Mucosa of descending colon (tissue), 3 donors: ENCODE measurements at regions not wholly inside any gene's neighbourhood (a gene's known extent, or its start where the extent isn't known, plus 50 kb on each side); places are given as distances from the start of the nearest gene placed in this dataset.

Source experiments
- ATAC-seq: fragments of 200-7000 bp; cut with Tn5 transposase; one replicate; pipeline ENCODE4 v1.9.1; 2020; ENCODE audit warnings: mild to moderate bottlenecking, moderate library complexity
- DNase-seq, 3 donors: peaks; one replicate each; pipeline ENCODE4 v3.0.0-alpha.2; 2020
- H3K36me3 ChIP-seq: fragments of 200-600 bp; one replicate; pipeline ENCODE4 v1.8.0; 2021; ENCODE audit warnings: low read depth, mild to moderate bottlenecking
- H3K4me1 ChIP-seq: fragments of 200-600 bp; one replicate; pipeline ENCODE4 v1.8.0; 2021; ENCODE audit warnings: low read depth, mild to moderate bottlenecking
- H3K4me3 ChIP-seq: fragments of 200-600 bp; one replicate; pipeline ENCODE4 v1.8.0; 2021; ENCODE audit warnings: mild to moderate bottlenecking
- H3K9me3 ChIP-seq: fragments of 200-600 bp; one replicate; pipeline ENCODE4 v1.8.0; 2021; ENCODE audit warnings: mild to moderate bottlenecking
- intact Hi-C, 2 donors: fragments of 100-400 bp; cut with DNase I in 1 of 2; cut with micrococcal nuclease in 1 of 2; formaldehyde crosslinking; loops; one replicate each; pipeline versions ENCODE4 v1.11.0 to v1.11.1; 2022; cut with DNase I, micrococcal nuclease
- TF ChIP-seq, protein P1 (sequence below): fragments of 200-600 bp; IDR thresholded peaks from one replicate; pipeline ENCODE4 v1.8.0; 2022; ENCODE audit warnings: antibody characterized with exemption, mild to moderate bottlenecking
- donor health status: DM: no; HTN: no; CAD: no; lungs with moderate emphysema.
- donor health status: DM: no; HTN: no; CAD: no.
- donor health status: DM: no; HTN: yes; CAD: no.

DNA sequence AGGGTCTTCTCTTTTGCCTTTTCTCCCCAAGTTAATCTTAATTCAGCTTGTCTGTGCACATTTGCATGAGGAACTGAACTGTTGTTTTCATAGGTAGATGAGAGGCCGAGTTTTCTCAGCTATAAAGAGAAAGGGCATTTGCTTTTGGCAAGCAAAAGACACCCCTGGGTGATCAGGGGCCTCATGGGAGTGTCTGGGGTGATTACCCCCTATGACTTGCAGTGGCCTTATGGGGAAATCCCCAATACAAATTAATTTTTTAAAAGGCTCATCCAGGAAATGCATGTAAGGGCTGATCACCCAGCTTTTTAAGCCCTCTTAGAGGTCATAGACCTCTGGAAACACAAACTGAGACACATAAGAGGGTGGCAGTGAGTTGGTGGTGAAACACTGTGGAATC lies 56.4 kb upstream of the HMX1 start:
- ATAC-seq (no peak), DNase-seq (no peak)
- H3K4me1 ChIP-seq, result no peaks in the 10 kb centered on the region
- H3K36me3 ChIP-seq, result no peaks in the 10 kb centered on the region
- peaks cover 11% of the 10 kb centered on the region for H3K9me3 ChIP-seq
- intact Hi-C loops, result no loop called here
- no peak overlapping the region for H3K4me3 ChIP-seq
- TF ChIP-seq, protein P1, sequence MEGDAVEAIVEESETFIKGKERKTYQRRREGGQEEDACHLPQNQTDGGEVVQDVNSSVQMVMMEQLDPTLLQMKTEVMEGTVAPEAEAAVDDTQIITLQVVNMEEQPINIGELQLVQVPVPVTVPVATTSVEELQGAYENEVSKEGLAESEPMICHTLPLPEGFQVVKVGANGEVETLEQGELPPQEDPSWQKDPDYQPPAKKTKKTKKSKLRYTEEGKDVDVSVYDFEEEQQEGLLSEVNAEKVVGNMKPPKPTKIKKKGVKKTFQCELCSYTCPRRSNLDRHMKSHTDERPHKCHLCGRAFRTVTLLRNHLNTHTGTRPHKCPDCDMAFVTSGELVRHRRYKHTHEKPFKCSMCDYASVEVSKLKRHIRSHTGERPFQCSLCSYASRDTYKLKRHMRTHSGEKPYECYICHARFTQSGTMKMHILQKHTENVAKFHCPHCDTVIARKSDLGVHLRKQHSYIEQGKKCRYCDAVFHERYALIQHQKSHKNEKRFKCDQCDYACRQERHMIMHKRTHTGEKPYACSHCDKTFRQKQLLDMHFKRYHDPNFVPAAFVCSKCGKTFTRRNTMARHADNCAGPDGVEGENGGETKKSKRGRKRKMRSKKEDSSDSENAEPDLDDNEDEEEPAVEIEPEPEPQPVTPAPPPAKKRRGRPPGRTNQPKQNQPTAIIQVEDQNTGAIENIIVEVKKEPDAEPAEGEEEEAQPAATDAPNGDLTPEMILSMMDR, result no peak

DNA sequence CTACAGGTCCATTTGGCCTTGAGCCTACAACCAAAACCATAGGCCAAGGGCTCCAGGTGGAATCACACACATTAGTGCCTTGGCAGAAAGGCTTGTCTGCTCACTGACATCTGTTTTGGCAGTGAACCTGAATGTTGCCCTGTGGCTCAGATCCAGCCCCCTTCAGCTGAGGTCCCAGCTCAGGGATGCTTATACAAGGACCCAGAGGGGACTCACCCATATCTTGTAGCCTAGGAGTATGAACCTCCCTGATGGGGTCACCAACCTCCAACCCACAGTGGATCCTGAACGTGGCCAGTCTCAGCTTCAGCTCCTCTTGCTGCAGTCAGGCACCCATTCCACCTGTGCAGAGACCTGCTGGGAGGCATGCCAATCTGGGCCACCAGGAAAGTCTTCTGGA lies 50.8 kb upstream of the HMX1 start:
- no peaks in the 10 kb centered on the region for H3K4me1 ChIP-seq
- H3K36me3 ChIP-seq, result no peaks in the 10 kb centered on the region
- DNase-seq (no peak), ATAC-seq (no peak)
- peaks cover 4% of the 10 kb centered on the region for H3K9me3 ChIP-seq
- TF ChIP-seq, protein P1, result no peak
- intact Hi-C loops, result no loop called here
- H3K4me3 ChIP-seq, result no peak overlapping the region

- Histone ChIP-seq H3K36me3 (no peaks in the 10 kb centered on the region), H3K4me1 (no peaks in the 10 kb centered on the region), H3K9me3 (peaks cover 4% of the 10 kb centered on the region), H3K4me3 (no peak overlapping the region)
- TF ChIP-seq, protein P1, result no peak
- no peak for ATAC-seq
- no peak for DNase-seq
- intact Hi-C loops, result no loop called here
These were observed 49.8 kb upstream of the HMX1 start for GRCh38 chr4:8921465-8921864.
